BLaER1 (cell line): ENCODE measurements at regions not wholly inside any gene's neighbourhood (a gene's known extent, or its start where the extent isn't known, plus 50 kb on each side); places are given as distances from the start of the nearest gene placed in this dataset.
"Not testable (repeated sequence)": the region's sequence is repeated elsewhere in the genome, so short reads cannot be mapped to it uniquely, and the experiment has no call there.

ENCODE experiments used
- H3K27ac ChIP-seq: shearing (Covaris generic); formaldehyde crosslinking; 2 replicates; pipeline ENCODE4 v1.8.1; 2022
- H3K27me3 ChIP-seq: shearing (Covaris generic); formaldehyde crosslinking; 2 replicates; pipeline ENCODE4 v1.8.1; 2022
- H3K36me3 ChIP-seq: shearing (Covaris generic); formaldehyde crosslinking; 2 replicates; pipeline ENCODE4 v1.8.1; 2022
- H3K4me1 ChIP-seq: shearing (Covaris generic); formaldehyde crosslinking; 2 replicates; pipeline ENCODE4 v1.8.1; 2022
- H3K4me2 ChIP-seq: shearing (Covaris generic); formaldehyde crosslinking; 2 replicates; pipeline ENCODE4 v1.8.1; 2022
- H3K4me3 ChIP-seq: shearing (Covaris generic); formaldehyde crosslinking; 2 replicates; pipeline ENCODE4 v1.8.1; 2022
- H3K9ac ChIP-seq: shearing (Covaris generic); formaldehyde crosslinking; 2 replicates; pipeline ENCODE4 v1.8.1; 2022
- H3K9me3 ChIP-seq: shearing (Covaris generic); formaldehyde crosslinking; 2 replicates; pipeline ENCODE4 v1.8.1; 2022
- H4K20me1 ChIP-seq: shearing (Covaris generic); formaldehyde crosslinking; 2 replicates; pipeline ENCODE4 v1.8.1; 2022
- Cebpa-rat ChIP-seq: shearing (Covaris generic); IDR thresholded peaks from 2 replicates; pipeline ENCODE4 v1.8.1; 2022

DNA sequence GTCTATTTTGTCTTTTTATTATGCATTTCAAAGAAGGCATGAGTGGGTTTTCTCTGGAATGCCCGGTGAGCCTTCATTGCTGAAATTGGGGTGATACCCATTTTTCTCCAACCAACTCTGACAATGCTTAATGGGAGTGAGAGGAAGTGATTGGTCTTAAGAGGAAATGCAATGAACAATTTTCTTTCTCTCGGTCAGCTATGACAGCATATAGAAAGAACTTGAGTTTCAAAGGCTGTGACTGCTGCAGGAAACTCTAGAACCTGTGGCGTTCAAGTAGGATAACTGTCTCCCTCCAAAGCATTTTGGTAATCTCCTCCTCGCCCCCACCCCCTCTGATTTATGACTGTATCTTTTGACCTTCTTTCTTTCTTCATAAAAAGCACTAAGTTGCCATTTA, 155.9 kb downstream of the LYPLAL1 start:
- Histone ChIP-seq H3K4me1 (no peaks in the 10 kb centered on the region), H3K4me3 (no peak overlapping the region), H3K27ac (no peak overlapping the region), H3K9me3 (no peaks in the 10 kb centered on the region; the same call in 1 of the 2 replicates), H3K9ac (no peak overlapping the region), H3K36me3 (no peaks in the 10 kb centered on the region), H3K27me3 (no peaks in the 10 kb centered on the region), H4K20me1 (no peaks in the 10 kb centered on the region), H3K4me2 (no peak overlapping the region)
- no peak for TF ChIP-seq Cebpa-rat

DNA sequence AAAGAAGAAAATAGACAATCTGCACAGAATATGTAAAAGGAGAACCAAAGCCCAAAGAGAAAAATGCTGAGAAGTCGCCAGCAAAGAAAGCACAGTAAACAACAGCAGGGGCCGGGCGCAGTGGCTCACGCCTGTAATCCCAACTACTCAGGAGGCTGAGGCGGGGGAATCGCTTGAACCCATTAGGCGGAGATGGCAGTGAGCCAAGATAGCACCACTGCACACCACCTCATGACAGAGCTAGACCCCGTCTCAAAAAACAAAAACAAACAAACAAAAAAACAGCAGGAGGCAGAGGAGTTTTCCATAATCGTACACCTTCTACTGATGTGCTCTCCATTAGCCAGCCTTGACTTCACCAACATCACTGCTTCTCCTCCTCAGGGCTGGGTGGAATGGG, 153.2 kb downstream of the LYPLAL1 start:
- no peak overlapping the region for H3K9ac ChIP-seq
- no peak overlapping the region for H3K27ac ChIP-seq
- no peak for TF ChIP-seq Cebpa-rat
- H4K20me1 ChIP-seq: no peaks in the 10 kb centered on the region
- no peaks in the 10 kb centered on the region for H3K27me3 ChIP-seq
- no peaks in the 10 kb centered on the region; the same call in 1 of the 2 replicates for H3K9me3 ChIP-seq
- H3K36me3 ChIP-seq: no peaks in the 10 kb centered on the region
- no peaks in the 10 kb centered on the region for H3K4me1 ChIP-seq
- no peak overlapping the region for H3K4me2 ChIP-seq
- no peak overlapping the region for H3K4me3 ChIP-seq

DNA sequence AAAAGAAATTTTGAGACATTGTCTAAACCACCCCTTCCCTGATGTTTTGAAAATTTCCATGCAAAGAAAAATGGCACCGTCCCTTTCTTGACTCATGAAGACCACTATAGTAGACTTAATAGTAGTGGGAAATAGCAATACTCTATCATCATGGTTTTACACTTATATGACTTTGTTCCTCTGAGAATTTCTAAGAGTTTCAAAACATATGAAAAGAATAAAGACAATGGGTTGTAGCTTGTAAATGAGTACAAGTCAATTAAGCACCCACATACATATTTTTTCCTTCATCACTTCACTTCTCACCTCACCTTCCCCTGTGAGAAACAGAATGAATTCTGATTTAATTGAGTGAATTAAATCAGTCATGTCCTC, 151.7 kb downstream of the LYPLAL1 start:
- TF ChIP-seq Cebpa-rat: no peak
- H3K27ac ChIP-seq: no peak overlapping the region
- H3K27me3 ChIP-seq: no peaks in the 10 kb centered on the region
- H3K9me3 ChIP-seq: no peaks in the 10 kb centered on the region; the same call in 1 of the 2 replicates
- H4K20me1 ChIP-seq: no peaks in the 10 kb centered on the region
- no peaks in the 10 kb centered on the region for H3K4me1 ChIP-seq
- no peak overlapping the region for H3K9ac ChIP-seq
- H3K4me2 ChIP-seq: no peak overlapping the region
- no peak overlapping the region for H3K4me3 ChIP-seq
- H3K36me3 ChIP-seq: no peaks in the 10 kb centered on the region

DNA sequence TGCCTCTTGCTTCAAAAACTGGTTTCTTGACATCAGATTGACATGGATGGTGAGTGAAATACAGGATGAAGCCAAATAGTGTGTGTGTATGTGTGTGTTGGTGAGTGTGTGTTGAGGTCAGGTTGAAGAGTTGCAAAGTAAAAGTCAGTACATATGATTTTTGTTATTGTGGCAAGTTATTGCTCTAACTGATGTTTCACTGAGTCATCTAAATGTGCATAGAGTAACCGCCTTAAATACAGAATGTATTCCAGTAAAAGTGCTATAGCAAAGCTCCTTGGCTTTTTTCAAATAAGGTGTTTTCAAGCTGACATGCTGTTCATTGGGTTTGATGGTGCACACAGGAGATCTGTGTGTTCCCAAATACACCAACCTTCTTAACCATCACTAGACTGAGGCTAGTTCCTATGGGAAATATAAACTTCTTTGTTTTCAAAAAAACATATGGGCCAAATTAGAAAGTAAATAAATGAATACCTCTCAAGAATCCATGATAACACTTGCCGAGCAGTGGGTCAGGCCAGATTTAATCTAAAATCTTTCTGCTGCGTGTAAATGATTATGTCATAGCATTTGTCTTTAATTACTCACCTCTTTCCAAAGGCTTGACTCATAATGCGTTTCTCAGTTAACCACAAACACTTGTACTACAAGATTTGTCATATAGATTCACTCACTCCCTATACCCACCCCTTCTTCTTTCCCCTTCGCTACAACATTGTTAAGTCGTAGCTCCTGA, 151.1 kb downstream of the LYPLAL1 start:
- Histone ChIP-seq H3K4me2 (no peak overlapping the region), H3K4me3 (no peak overlapping the region)

DNA sequence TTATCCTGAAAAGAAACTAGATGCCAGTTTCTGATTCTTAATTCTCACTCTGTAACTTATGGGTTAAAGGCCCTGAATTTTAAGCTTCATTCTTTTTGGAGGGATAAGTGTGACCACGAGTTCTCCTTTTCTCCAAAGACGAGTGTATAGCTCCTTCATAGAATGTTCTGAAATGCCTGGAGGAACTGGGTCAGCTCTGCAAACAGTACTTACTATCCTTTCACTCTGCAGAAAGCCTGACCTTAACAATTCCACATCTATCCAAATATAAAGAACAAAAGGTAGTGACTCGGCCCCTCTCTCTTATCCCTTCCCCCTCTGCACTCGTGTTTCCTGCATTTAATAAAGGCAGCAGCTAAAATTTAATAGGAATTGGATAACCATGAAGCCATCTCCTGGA, 150.5 kb downstream of the LYPLAL1 start:
- TF ChIP-seq Cebpa-rat: no peak
- no peak overlapping the region for H3K4me3 ChIP-seq
- H3K9ac ChIP-seq: no peak overlapping the region
- H3K9me3 ChIP-seq: no peaks in the 10 kb centered on the region; the same call in 1 of the 2 replicates
- no peaks in the 10 kb centered on the region for H3K36me3 ChIP-seq
- no peaks in the 10 kb centered on the region for H3K27me3 ChIP-seq
- no peaks in the 10 kb centered on the region for H4K20me1 ChIP-seq
- H3K4me2 ChIP-seq: no peak overlapping the region
- no peak overlapping the region for H3K27ac ChIP-seq
- no peaks in the 10 kb centered on the region for H3K4me1 ChIP-seq

More for the DNA sequence above, 151.1 kb downstream of the LYPLAL1 start:
- Histone ChIP-seq H3K27ac (no peak overlapping the region), H3K36me3 (no peaks in the 10 kb centered on the region), H4K20me1 (no peaks in the 10 kb centered on the region), H3K4me1 (no peaks in the 10 kb centered on the region), H3K9me3 (no peaks in the 10 kb centered on the region; the same call in 1 of the 2 replicates), H3K9ac (no peak overlapping the region), H3K27me3 (no peaks in the 10 kb centered on the region)
- no peak for TF ChIP-seq Cebpa-rat

DNA sequence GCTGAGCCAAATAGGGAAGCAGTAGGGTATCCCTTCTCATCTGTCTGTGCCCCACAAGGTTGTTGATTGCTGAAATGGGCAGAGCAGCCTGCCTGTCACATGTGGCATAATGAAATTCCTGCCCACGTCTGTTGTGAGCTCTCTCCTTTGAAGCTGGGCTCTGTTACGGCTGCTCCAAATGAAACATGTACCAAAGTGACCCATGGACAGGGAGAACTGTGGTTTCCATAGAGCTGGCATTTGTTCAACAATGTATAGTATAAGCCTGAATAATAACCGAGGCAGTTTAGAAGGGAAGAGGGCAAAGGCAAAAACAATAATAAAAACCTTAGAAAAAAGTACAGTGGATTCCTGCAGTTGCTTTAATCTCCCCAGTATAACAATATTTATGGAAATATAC, 149.7 kb downstream of the LYPLAL1 start:
- no peaks in the 10 kb centered on the region for H3K36me3 ChIP-seq
- no peaks in the 10 kb centered on the region for H3K27me3 ChIP-seq
- H3K4me2 ChIP-seq: no peak overlapping the region
- H3K9me3 ChIP-seq: no peaks in the 10 kb centered on the region; the same call in 1 of the 2 replicates
- H4K20me1 ChIP-seq: no peaks in the 10 kb centered on the region
- no peak overlapping the region for H3K9ac ChIP-seq
- H3K4me3 ChIP-seq: no peak overlapping the region
- no peak for TF ChIP-seq Cebpa-rat
- no peaks in the 10 kb centered on the region for H3K4me1 ChIP-seq
- no peak overlapping the region for H3K27ac ChIP-seq

DNA sequence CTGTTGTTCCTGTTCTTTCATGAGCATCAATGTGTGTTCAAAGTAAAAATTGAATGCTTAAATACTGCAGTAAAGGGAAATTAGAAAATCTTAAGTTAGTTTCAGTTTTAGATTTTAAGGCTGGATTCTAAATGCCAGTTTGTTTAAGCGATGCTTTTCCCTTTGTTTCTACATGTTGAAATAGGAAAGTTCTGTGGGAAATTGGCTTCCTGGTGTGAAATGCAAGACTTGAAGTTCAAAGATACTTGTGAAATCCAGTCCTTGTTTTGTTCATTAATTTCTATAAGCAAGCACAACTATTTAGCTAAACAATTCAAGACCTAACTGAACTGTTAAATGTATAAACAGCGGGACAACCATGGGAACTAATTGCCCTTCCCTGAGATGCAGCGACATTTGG, 149.1 kb downstream of the LYPLAL1 start:
- Histone ChIP-seq H3K4me3 (no peak overlapping the region), H3K4me1 (no peaks in the 10 kb centered on the region), H3K27me3 (no peaks in the 10 kb centered on the region), H4K20me1 (no peaks in the 10 kb centered on the region), H3K9me3 (no peaks in the 10 kb centered on the region; the same call in 1 of the 2 replicates), H3K36me3 (no peaks in the 10 kb centered on the region), H3K4me2 (no peak overlapping the region), H3K27ac (no peak overlapping the region), H3K9ac (no peak overlapping the region)
- no peak for TF ChIP-seq Cebpa-rat

DNA sequence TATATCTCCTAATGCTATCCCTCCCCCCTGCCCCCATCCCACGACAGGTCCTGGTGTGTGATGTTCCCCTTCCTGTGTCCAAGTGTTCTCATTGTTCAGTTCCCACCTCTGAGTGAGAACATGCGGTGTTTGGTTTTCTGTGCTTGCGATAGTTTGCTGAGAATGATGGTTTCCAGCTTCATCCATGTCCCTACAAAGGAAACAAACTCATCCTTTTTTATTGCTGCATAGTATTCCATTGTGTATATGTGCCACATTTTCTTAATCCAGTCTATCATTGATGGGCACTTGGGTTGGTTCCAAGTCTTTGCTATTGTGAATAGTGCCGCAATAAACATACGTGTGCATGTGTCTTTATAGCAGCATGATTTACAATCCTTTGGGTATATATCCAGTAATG, 146.9 kb downstream of the LYPLAL1 start:
- not testable (repeated sequence) for H3K27me3 ChIP-seq, H3K27ac ChIP-seq, H3K9ac ChIP-seq, H4K20me1 ChIP-seq, H3K4me1 ChIP-seq, H3K36me3 ChIP-seq, H3K4me3 ChIP-seq, H3K9me3 ChIP-seq, H3K4me2 ChIP-seq

DNA sequence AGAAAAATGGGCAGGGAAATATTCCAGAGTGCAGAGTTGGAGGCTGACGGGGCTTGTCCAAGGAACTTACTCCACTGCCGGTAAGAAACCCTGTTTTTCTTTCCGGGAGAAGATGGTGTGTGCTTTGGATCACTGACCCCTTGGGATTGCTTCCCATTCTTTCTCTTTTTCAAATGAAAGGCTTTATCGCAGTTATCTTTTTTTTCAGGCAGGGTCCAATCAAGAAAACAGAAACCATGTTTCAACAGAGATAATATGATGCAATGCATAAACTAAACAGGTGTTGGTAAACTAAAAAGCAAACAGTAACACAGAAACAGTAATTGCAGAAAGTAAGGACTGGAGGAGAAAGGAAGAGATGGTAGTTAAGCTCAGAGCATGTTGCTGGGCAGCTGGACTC, 145.1 kb downstream of the LYPLAL1 start:
- Histone ChIP-seq H3K9ac (no peak overlapping the region), H3K4me2 (no peak overlapping the region), H3K27ac (no peak overlapping the region), H3K27me3 (no peaks in the 10 kb centered on the region), H3K9me3 (no peaks in the 10 kb centered on the region), H3K4me1 (no peaks in the 10 kb centered on the region), H3K36me3 (no peaks in the 10 kb centered on the region), H4K20me1 (no peaks in the 10 kb centered on the region), H3K4me3 (no peak overlapping the region)
- no peak for TF ChIP-seq Cebpa-rat

DNA sequence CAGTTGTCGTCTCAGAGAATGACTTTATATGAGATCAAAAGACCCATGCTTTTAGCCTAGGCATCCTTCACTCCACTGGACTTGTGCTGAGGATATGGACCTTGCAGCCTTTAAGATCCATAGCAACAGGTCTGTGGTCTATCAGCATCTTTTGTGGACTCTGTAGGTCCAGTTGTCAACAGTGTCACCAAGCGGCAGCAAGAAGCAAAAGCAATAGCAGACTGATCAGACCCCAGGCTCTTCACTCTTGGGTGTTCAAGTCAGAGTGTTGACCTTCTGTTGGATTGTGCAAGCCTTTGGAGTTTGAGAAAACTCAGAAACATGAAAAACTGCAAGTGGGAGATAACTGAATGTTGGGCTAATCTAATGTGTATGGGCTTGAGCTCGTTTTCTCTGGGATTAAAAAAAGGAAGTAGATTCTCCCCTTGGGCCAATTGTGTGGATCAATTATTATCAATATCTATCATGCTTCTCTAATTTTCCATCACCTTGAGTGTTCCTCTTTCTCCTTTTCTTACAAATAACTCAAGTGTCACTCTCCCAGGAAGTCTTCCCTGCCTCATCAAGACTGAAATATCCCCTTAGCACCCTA, 144.2 kb downstream of the LYPLAL1 start:
- no peak overlapping the region for H3K27ac ChIP-seq
- H3K4me1 ChIP-seq: no peaks in the 10 kb centered on the region
- no peaks in the 10 kb centered on the region for H3K36me3 ChIP-seq
- H3K9ac ChIP-seq: no peak overlapping the region
- no peaks in the 10 kb centered on the region for H3K9me3 ChIP-seq
- no peak overlapping the region for H3K4me2 ChIP-seq
- H3K4me3 ChIP-seq: no peak overlapping the region
- no peak for TF ChIP-seq Cebpa-rat
- no peaks in the 10 kb centered on the region for H3K27me3 ChIP-seq
- H4K20me1 ChIP-seq: no peaks in the 10 kb centered on the region
